IMR-90 (cell line): ENCODE measurements at regions not wholly inside any gene's neighbourhood (a gene's known extent, or its start where the extent isn't known, plus 50 kb on each side); places are given as distances from the start of the nearest gene placed in this dataset.

ENCODE experiments used
- BHLHE40 ChIP-seq: fragments of 150-350 bp; IDR thresholded peaks from 2 replicates; pipeline ENCODE4 v1.6.1; 2016; ENCODE audit warnings: mild to moderate bottlenecking, low read depth, low read length
- CHD1 ChIP-seq: IDR thresholded peaks from 2 replicates; pipeline ENCODE4 v1.6.1; 2012; ENCODE audit warnings: low read depth, low read length, improper control_type of control experiment
- MAFK ChIP-seq: IDR thresholded peaks from 2 replicates; pipeline ENCODE4 v1.6.1; 2012; ENCODE audit warnings: low read depth, low read length, improper control_type of control experiment
- MXI1 ChIP-seq: IDR thresholded peaks from 2 replicates; pipeline ENCODE4 v1.6.1; 2012; ENCODE audit warnings: low read depth, mild to moderate bottlenecking, low read length, moderate library complexity, borderline replicate concordance
- POLR2A ChIP-seq: IDR thresholded peaks from 2 replicates; pipeline ENCODE4 v1.6.1; 2012; ENCODE audit warnings: mild to moderate bottlenecking, low read depth, low read length
- SMC3 ChIP-seq: fragments of 150-350 bp; IDR thresholded peaks from 2 replicates; pipeline ENCODE4 v1.6.1; 2016; ENCODE audit warnings: low read depth, mild to moderate bottlenecking, antibody characterized with exemption, low read length, moderate library complexity
- TF ChIP-seq, protein P1 (sequence below): conservative IDR thresholded peaks from 2 replicates; pipeline ENCODE4 v1.5.1; 2012; ENCODE audit warnings: mild to moderate bottlenecking, low read depth, low read length, improper control_type of control experiment
- TF ChIP-seq, protein P2 (sequence below): fragments of 150-350 bp; IDR thresholded peaks from 2 replicates; pipeline ENCODE4 v1.6.1; 2017; ENCODE audit warnings: mild to moderate bottlenecking, antibody characterized with exemption, low read length, low read depth
- TF ChIP-seq, protein P3 (sequence below): fragments of 150-350 bp; IDR thresholded peaks from 2 replicates; pipeline ENCODE4 v1.6.1; 2016; ENCODE audit warnings: low read depth, mild to moderate bottlenecking, low read length, moderate library complexity, borderline replicate concordance

DNA sequence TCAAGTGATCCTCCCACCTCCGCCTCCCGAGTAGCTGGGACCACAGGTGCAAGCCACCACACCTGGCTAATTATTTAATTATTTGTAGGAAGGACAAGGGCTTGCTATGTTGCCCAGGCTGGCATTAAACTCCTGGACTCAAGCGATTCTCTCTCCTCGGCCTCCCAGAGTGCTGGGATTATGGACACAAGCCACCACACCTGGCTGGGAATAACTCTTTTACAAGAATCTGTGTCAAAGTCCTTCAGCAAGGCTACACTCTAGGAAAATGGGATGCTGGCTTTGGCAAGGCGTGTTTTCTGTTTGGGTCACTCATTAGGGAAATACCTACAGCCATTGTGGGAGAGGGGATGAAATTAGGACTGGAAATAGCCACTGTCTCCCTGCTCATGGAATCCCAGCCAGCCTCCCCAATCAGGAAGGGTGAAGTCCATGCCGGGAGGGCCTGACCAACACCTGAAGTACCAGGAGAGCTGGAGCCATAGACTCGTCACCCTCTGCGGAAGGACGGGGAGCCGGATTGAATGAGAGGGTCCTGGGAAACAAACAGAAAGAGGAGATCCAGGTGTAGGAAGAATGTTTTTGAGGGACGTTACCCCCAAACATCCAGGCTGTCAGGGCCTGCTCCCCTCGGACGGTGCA lies 72.2 kb upstream of the MYL10 start:
- no peak for TF ChIP-seq BHLHE40
- TF ChIP-seq, protein P1, sequence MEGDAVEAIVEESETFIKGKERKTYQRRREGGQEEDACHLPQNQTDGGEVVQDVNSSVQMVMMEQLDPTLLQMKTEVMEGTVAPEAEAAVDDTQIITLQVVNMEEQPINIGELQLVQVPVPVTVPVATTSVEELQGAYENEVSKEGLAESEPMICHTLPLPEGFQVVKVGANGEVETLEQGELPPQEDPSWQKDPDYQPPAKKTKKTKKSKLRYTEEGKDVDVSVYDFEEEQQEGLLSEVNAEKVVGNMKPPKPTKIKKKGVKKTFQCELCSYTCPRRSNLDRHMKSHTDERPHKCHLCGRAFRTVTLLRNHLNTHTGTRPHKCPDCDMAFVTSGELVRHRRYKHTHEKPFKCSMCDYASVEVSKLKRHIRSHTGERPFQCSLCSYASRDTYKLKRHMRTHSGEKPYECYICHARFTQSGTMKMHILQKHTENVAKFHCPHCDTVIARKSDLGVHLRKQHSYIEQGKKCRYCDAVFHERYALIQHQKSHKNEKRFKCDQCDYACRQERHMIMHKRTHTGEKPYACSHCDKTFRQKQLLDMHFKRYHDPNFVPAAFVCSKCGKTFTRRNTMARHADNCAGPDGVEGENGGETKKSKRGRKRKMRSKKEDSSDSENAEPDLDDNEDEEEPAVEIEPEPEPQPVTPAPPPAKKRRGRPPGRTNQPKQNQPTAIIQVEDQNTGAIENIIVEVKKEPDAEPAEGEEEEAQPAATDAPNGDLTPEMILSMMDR: no peak
- no peak for TF ChIP-seq CHD1
- TF ChIP-seq, protein P2, sequence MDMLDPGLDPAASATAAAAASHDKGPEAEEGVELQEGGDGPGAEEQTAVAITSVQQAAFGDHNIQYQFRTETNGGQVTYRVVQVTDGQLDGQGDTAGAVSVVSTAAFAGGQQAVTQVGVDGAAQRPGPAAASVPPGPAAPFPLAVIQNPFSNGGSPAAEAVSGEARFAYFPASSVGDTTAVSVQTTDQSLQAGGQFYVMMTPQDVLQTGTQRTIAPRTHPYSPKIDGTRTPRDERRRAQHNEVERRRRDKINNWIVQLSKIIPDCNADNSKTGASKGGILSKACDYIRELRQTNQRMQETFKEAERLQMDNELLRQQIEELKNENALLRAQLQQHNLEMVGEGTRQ: no peak
- no peak for TF ChIP-seq POLR2A
- TF ChIP-seq SMC3: no peak
- TF ChIP-seq MAFK: no peak
- TF ChIP-seq MXI1: no peak
- TF ChIP-seq, protein P3, sequence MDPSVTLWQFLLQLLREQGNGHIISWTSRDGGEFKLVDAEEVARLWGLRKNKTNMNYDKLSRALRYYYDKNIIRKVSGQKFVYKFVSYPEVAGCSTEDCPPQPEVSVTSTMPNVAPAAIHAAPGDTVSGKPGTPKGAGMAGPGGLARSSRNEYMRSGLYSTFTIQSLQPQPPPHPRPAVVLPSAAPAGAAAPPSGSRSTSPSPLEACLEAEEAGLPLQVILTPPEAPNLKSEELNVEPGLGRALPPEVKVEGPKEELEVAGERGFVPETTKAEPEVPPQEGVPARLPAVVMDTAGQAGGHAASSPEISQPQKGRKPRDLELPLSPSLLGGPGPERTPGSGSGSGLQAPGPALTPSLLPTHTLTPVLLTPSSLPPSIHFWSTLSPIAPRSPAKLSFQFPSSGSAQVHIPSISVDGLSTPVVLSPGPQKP: no peak
